GF-D8 (cell line): ENCODE measurements at regions not wholly inside any gene's neighbourhood (a gene's known extent, or its start where the extent isn't known, plus 50 kb on each side); places are given as distances from the start of the nearest gene placed in this dataset.

Experiments
- DNase-seq: peaks from one replicate; lab custom pipeline; 2025; lab: John Stamatoyannopoulos, UW

DNA sequence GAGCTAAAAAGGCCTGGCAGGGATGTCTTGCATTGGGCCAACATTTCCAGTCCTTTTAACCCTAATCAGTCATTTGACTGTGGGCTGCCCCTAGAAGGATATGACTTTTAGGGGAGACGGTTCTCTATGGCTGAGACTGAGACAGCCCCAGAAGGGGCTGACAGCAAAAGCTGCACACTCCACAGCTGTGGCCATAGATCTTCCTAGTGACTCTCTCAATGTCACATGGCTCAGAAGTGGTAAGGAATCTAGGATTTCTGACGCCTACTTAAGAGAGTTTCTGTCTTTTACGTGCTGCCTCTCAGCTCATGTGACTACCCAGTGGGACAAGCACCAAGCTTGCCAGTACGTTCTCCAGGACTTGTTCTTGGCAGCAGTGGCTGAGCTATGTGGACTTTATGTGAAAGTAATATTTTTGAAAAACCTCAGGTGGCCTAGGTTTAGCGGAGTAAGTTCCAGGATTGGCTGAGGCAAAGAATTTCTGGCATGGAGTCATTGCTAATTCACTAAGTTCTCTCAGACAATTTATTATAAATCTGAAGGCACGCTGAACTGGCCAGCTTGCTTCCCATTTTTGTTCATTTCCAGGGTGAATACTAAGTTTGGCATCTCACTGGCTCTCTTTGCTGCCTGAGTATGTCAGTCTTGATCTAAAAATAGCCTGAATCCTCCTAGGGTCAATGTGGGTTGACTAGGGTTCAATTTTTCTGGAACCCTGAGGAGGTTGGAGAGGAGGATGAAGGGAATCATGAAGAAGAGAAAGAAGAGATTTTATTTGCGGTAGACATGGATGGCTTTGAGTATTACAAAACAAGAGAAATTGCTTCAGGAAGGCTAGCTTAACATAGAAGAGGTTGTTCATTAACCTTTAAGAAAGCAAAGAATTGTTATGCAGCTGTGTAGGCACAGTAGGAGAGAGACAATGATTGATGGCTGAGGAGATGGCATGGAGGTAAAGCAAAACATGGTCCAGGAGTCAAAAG lies 271.8 kb downstream of the AEBP2 start:
- DNase-seq, result no peak

DNA sequence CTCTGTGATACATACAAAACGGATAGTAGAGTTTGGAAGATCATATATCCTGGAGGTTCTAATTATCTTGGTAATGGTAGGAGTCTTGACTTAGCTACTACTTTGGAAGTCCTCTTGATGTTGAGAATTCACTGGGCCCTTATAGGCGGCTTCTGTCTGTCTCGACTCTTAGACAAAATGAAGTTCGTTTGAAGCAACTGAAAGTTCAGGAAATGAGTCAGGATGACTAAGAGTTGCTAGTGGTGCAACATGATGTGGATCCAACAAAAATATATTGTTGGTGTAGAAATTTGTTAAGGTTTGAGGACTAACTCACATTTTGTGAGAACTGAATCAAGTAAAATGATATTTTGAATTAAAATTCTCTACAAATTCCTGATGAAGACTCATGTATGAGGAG lies 272.7 kb downstream of the AEBP2 start:
- DNase-seq, result no peak

DNA sequence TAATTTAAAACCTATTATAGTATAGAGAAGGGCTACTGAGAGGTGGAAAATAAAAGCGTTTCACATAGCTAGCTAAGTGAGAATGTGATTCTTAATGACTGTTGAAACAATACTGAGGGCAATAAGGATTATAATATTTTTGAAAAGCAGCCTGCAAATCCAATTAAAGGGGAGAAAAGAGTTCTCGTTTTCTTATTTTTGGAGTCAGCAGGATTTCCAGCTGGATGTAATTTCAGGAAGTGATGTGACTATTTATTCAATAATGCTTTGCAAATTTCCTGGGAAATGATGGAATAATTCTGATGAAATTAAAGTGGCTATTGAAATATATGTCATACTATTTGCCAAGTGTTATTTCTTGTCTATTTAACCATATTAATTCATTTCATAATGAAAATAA lies 279.1 kb downstream of the AEBP2 start:
- no peak for DNase-seq

DNA sequence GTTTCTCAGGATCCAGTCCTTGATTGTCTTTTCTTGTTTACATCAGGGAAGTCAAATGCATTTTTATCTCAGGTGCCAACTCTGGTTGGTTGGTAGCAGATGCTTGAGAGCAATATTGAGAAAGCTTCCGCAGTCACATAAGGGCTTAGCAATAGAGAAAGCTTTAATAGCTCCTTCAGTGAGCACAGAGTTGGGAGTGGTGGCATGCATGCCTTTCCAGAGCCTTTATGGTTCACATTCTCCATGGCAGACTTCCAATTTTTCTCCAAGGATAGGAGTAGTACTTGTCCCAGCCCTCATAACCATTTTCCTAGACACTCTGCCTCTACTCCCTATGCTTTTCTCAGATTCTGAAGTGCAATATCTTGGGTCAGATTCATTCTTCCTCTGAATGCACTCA lies 280.4 kb downstream of the AEBP2 start:
- DNase-seq, result no peak

DNA sequence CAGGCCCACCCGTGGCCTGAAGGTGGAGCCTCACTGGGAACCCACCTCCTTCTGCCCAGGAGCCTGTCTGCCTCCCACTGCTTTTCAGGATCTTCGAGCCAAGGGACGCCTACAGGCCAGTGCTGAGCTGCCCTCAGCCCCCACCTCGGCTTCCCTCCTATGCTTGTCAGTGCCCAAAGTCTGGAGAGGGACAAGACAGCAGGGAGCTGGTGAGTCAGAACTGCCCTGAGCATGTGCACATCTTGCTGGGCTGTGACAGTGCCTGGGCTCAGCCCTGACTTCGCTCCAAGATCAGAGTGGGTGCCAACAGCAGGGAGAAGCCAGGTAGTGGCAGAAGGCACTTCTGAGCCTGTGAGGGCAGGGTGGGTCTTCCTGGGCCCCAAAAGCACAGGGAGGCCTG lies 286.8 kb downstream of the AEBP2 start:
- no peak for DNase-seq

DNA sequence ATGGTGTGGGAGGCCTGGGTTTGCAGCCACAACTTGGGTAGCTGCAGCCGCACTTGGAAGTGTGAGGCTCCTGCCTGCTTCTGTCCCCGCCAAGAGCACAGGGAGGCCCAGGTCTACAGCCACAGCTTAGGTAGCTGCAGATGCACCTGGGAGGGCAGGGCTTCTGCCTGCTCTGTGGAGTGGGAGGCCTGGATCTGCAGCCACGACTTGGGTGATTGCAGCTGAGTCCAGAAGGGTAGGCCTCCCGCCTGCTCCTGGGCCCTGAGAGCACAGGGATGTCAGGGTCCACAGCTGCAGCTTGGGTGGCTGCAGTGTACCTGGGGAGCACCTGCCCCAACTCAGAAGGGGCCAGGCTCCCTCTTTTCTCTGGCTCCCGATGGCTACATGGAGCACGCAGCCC lies 287.3 kb downstream of the AEBP2 start:
- no peak for DNase-seq

DNA sequence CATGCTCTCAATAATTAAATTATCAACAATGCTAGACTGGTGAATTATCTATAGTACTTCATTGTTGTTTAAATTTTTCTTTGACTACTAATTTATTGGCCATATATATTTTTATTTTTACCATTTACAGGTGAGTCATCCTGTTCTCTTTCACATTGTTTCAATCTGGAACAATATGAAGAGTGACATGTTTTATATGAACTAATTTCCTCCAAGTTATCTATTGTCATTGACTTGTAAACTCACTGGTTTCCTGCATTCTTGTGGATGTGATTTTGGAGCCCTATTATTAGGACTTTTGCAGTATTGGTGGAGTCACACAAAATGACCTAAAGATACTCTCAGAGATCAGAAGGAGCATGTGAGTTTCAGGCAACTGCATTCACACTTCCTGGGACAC lies 297.7 kb downstream of the AEBP2 start:
- DNase-seq, result no peak

DNA sequence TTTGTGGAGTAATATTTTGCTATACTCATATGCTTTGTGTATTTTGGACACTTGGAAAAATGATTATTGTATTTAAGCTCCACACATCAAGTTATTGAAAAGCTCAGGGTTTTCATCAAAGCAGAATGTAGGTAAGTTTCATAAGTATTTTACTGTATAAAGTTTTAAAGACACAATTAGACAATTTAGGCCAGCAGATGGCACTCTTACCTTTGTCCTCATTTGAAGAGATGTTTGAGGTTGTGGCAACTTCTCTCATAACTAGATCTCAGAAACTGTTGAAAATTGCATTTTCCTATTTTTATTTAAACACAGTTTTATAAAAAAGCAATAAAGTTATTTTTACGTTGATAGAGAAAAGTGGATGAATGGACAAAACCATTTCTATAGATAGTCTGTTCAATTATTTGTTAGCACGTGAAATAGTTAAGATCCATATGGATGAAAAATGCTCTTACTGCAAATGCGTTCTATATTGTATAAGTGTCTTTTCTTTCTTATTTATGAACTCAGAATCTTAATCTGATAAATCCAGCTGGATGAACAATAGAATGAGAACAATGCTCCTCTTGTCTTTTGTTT lies 300.0 kb downstream of the AEBP2 start:
- DNase-seq, result no peak

DNA sequence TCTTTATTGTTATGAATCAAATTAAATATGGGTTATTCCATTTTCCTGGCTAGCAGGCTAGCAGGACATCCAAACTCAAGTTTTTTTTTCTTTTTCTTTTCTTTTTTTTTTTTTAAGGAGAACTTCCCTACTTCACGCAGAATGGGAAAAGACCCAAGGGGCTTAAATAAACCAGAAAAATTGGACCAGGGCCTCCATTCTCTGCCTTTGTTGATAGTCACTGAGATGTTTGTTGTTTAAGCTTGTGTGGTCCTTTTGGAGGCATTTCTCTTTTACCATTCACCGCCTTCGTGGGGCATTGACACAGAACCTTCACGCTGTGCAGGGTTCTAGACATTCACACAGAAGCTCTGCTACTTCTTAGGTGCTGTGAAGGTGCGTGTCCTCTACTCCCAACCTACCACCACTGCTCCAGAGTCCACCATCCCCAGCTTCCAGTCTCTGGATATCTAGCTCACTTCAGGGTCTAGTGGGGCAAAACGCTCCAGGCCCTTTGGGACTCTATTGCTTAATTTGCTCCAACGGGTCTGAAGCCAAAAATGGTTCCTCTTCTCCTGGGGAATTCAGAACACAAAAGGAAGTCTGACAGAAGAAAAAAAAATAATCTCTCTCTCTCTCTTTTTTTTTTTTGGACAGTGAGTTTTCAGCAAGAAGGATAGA lies 301.3 kb downstream of the AEBP2 start:
- no peak for DNase-seq

DNA sequence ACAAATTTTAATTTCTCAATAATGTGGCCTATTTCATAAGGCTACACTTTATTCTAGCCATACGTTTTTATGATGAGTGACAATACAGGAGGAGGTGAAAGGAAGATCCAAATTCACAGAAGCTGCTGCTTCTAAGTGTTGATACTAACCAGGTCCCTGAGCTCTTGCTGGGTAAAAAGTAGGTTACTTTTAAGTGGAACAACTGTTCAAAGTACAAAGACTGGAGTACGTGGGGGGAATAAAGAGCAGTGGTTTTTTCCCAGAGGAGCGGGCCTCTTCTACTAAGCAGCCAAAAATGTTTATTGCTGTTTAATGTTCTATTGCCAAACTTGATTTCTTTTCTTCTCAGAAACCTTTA lies 301.8 kb downstream of the AEBP2 start:
- no peak for DNase-seq

DNA sequence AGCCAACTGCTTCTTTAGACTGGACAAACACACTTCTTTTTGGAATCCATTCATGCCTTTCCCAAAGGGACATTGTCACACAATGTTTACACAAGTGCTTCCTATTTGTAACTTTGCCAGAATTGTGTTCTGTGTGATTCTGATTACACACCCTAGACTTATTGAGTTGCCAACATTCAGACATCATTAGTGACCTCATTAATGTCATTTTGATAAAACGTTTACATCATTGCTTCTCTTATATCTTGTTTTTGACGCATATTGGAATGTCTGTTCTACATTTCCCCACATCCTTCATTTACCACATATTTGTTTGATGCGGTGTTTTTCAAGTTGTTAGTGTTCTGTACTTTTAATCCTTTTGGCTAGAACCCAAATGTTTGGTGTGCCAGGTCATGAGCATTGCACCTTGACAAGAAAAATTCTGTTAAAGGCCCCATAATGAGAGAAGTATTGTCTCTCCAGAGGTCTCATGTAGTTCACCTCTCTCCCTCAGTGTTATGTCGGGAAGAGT lies 305.5 kb downstream of the AEBP2 start:
- no peak for DNase-seq

DNA sequence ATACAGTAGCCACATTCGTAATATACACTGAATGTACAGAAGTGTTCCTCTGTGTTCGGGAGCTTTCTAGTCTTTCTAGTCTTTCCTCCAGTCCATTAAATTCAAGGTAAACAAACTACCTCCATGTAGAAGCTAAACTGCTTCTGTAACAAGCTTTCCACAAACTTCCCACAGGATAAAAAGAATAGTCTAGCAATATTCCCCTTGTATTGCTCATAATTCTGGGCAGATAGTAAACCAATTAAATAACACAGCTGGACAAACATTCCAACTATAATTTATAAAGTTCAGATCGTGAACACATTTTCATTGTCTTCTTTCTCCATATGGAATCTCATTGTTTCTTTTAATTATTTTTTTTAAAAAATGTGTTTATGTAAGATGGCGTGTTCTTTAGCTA lies 307.2 kb downstream of the AEBP2 start:
- no peak for DNase-seq

DNA sequence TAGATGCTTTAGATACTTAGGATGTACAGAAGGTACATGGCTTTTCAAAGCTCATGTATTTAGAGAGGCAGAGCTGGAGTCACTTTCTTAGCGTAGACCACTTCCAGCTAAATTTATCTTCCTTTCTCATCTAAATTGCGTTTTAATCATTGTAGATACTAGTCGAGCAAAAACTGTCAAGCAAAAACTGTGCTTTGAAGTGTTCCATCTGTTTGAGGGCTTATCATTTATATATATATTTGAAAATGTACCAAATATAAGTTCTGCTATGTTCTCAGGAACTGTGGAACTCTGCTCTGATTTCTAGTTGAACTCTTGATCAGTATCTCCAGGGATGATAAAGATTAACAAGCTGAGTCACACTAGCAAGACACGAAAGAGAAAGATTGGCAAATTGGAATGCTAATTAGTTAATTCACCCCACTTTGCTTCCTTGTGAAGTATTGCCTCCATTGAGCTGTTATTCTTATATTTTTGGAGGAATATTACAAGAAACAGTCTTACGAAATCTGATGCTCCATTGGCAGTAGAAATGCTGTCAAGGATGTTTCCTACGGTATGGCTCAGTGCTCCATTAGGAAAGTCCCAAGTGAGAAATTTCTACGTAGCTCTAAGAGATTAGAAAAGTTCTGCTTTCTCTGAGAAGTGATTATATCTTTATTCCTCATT lies 310.7 kb downstream of the AEBP2 start:
- DNase-seq, result no peak

DNA sequence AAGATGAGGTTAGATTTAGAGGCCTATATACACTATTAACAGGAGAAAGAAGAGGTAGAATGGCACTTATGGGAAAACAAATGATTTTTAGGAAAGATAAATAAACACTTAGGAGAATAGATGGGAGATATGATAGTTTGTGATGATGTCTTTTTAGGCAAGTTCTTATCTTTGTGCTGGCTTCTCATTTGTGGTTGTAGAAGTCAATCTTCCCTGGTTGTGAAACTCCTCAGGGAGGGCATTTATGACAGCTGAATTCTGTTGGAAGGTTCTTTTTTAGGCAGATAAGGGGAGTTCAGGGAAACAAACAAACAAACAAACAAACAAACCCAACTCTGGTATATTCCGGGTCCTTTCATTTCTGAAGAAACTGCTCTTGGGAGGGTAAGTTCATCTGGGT lies 311.8 kb downstream of the AEBP2 start:
- no peak for DNase-seq

DNA sequence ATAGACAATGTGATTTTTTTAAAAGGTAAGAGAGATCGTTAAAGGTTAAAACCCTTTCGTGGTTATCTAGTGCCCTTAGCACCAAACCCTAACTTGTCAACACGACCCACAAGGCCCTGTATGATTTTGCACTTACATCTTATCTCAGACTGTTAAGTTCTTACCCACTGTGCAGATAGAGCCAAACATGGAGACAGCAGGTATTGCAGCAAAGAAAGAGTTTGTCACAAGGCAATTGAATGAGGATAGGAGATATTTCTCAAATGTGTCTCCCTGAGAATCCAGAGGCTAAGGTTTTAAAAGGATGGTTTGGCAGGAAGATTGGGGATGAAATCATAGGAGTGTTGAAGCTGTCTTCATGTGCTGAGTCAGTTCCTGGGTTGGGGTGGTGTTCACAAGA lies 313.4 kb downstream of the AEBP2 start:
- DNase-seq, result no peak

DNA sequence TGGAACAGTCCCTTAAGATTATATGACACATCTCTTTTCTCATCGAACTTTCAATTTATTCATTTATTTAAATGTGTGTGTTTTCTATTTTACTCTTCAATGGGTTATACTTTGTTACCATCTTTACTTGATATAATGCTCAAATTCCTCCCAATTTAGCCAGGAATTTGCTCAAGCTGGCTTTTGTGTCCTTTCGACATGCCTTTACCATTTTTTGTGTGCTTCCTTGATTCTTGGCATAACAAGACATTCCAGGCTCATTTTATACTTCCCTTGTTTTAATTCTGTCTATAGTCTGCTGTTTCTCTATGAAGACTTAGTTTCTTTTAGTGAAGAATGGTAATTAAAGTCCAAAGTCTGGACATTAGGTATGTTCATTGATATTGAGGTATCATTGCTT lies 315.8 kb downstream of the AEBP2 start:
- DNase-seq, result no peak

DNA sequence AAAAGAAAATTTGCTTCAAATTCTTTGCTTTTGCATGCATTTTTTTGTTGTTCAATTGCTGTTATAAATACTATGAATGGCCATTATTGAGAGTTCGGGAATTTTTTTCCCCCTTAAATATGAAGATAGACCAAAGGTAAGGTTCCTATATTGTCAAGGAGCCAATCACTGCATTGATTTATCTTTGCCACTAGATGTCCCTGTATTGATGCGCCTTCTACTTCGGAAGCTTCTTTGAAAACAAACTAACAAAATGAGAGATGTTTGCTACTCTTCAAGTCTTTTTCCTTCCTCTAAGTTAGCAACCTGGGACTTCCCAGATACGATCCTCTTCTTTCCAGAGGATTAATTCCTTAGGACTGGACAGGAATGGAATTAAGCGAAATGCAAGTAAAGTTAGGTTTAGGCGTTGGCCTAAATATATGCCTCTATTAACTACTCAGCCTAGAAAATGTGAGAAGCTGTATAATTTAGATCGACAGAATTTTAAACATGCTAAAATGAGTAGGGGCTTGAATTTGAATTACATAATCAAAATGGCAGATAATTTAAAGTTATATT lies 318.1 kb downstream of the AEBP2 start:
- no peak for DNase-seq

DNA sequence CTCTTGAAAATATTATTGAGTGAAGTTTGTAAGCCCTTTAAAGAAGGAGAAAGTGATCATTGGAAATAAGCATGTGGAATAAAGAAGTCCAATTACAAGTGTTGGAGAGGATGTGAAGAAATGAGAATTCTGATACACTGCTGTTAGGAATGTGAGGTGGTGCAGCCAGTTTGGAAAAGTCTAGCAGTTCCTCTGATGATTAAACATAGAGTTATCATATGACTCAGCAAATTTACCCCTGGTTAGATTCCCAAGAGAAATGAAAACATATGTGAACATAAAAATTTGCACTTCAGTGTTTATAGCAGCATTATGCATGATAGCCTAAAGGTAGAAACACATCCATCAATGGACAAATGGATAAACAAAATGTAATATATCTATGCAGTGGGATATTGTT lies 319.9 kb downstream of the AEBP2 start:
- no peak for DNase-seq

DNA sequence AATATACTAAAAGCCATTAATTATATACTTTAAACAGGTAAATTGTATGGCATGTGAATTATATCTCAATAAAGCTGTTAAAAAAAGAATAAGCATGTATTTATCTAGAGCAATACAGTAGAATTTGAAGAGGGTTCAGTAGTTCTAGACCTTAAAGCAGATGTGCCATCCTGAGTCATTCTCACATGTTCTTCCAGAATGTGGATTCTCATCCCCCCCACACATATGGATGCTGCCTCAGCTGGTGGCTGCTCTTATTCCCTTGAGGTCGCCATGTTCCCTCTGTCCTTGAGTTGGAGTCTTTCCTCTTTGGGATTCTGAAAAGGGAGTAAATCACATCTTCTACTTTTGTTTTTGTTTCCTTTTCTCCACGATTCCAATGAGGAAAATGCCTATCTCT lies 321.3 kb downstream of the AEBP2 start:
- DNase-seq, result no peak

DNA sequence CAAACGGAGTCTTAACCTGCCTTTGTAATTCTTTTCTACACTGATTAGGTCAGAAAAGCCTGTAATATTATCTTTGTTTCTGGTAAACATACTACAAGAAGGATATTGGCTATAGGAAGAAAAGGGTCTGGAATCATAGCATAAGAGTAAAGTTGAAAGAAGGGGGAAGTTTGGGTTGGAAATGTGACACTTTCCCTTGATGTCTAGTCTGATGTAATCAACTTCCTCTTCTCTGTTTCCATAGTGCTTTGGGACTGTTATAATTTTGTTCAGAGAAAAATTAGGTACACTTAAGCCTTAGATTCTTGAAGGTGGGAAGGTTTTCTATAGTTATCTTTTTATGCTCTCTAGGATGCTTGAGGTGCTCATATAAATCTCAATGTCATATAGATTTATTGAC lies 322.2 kb downstream of the AEBP2 start:
- DNase-seq, result peak; percentile 8

DNA sequence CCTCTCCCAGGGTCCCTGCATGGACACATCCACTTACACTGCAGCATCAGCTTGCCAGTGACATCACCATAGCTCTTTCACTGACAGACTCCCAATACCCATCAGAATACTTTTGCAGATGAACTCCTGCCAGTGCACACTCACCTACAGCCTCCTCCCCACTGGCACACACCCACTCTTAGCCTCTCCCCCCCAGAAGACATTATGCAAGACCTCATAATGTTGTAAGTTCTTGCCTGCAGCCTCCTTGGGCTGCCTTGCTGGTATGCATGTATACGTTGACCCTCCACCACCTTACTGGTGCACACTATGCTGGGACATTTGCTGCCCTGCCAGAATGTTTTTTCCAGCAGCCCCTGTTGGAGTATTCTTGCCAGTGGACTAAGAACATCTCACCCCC lies 324.2 kb downstream of the AEBP2 start:
- DNase-seq, result no peak

DNA sequence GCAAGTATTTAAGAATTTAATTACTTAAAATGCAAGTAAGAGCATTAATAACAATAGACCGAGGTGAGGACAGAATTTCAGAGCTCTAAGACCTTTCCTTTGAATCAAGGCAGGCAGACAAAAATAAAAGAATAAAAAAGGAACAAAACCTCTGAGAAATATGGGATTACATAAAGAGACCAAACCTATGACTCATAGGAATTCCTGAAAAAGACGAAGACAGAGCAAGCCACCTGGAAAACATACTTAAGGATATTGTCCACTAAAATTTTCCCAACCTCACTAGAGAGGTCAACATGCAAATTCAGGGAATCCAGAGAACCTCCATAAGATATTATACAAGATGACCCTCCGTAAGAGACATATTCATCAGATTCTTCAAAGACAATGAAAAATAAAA lies 325.1 kb downstream of the AEBP2 start:
- DNase-seq, result no peak
